Liver (tissue), 8 donors: ENCODE measurements at regions not wholly inside any gene's neighbourhood (a gene's known extent, or its start where the extent isn't known, plus 50 kb on each side); places are given as distances from the start of the nearest gene placed in this dataset.

Experiments used
- DNase-seq: peaks from one replicate; pipeline ENCODE4 v3.0.0-alpha.2; 2017; ENCODE audit warnings: low spot score
- H3K27ac ChIP-seq, 2 donors: one replicate each; pipeline ENCODE4 v1.7.0; 2013; ENCODE audit warnings: inconsistent platforms in 2 of 2, low read length in 2 of 2, control low read depth in 1 of 2, low read depth in 1 of 2, mild to moderate bottlenecking in 1 of 2
- H3K27me3 ChIP-seq, 4 donors: one replicate each; pipeline versions ENCODE4 v1.6.1 to v1.7.0; 2013; ENCODE audit warnings: low read length in 3 of 4, inconsistent platforms in 1 of 4, mild to moderate bottlenecking in 1 of 4, moderate library complexity in 1 of 4; ENCODE audit not compliant: control insufficient read depth in 4 of 4, insufficient read depth in 4 of 4
- H3K36me3 ChIP-seq, 4 donors: one replicate each; pipeline versions ENCODE4 v1.6.1 to v1.7.0; 2013; ENCODE audit warnings: low read length in 3 of 4, mild to moderate bottlenecking in 3 of 4, low read depth in 1 of 4, moderate library complexity in 1 of 4; ENCODE audit not compliant: control insufficient read depth in 4 of 4, insufficient read depth in 3 of 4
- H3K4me1 ChIP-seq, 4 donors: one replicate each; pipeline versions ENCODE4 v1.6.1 to v1.7.0; 2013; ENCODE audit warnings: low read length in 3 of 4, mild to moderate bottlenecking in 3 of 4, moderate library complexity in 1 of 4; ENCODE audit not compliant: control insufficient read depth in 4 of 4, insufficient read depth in 4 of 4
- H3K4me3 ChIP-seq, 3 donors: one replicate each; pipeline versions ENCODE4 v1.6.1 to v1.7.0; 2013; ENCODE audit warnings: low read length in 3 of 3, control low read depth in 1 of 3, low read depth in 1 of 3, mild to moderate bottlenecking in 1 of 3
- H3K9ac ChIP-seq, 2 donors: one replicate each; pipeline ENCODE4 v1.7.0; 2013; ENCODE audit warnings: low read length in 2 of 2, mild to moderate bottlenecking in 2 of 2, moderate library complexity in 2 of 2, control low read depth in 1 of 2, low read depth in 1 of 2
- H3K9me3 ChIP-seq, 4 donors: one replicate each; pipeline versions ENCODE4 v1.6.1 to v1.7.0; 2013; ENCODE audit warnings: low read length in 3 of 4; ENCODE audit not compliant: control insufficient read depth in 4 of 4
- ATF3 ChIP-seq: IDR thresholded peaks from 2 replicates; pipeline ENCODE4 v1.6.1; 2016; ENCODE audit warnings: antibody characterized with exemption
- CTCF ChIP-seq: fragments of 150-350 bp; IDR thresholded peaks from 2 replicates; pipeline ENCODE4 v1.5.1; 2017; ENCODE audit warnings: improper control_type of control experiment, low read depth, low read length; ENCODE audit not compliant: missing input control
- EGR1 ChIP-seq, 2 donors: IDR thresholded peaks; 2 replicates each; pipeline ENCODE4 v1.6.1; 2016 to 2018; ENCODE audit warnings: antibody characterized with exemption in 2 of 2, low read depth in 2 of 2
- FOXA1 ChIP-seq: IDR thresholded peaks from 2 replicates; pipeline ENCODE4 v1.6.1; 2016; ENCODE audit warnings: antibody characterized with exemption
- FOXA2 ChIP-seq: IDR thresholded peaks from 2 replicates; pipeline ENCODE4 v1.6.1; 2016; ENCODE audit warnings: antibody characterized with exemption
- GABPA ChIP-seq, 2 donors: IDR thresholded peaks in 1 of 2; conservative IDR thresholded peaks in 1 of 2; 2 replicates each; pipeline ENCODE4 v1.6.1; 2016; ENCODE audit warnings: antibody characterized with exemption in 2 of 2, mild to moderate bottlenecking in 1 of 2, moderate library complexity in 1 of 2
- HNF4A ChIP-seq, 2 donors: conservative IDR thresholded peaks; 2 replicates each; pipeline ENCODE4 v1.6.1; 2016; ENCODE audit warnings: antibody characterized with exemption in 2 of 2, mild to moderate bottlenecking in 2 of 2
- JUND ChIP-seq, 2 donors: IDR thresholded peaks; 2 replicates each; pipeline ENCODE4 v1.6.1; 2016; ENCODE audit warnings: antibody characterized with exemption in 2 of 2
- MAX ChIP-seq: IDR thresholded peaks from 2 replicates; pipeline ENCODE4 v1.6.1; 2016; ENCODE audit warnings: antibody characterized with exemption
- NR2F2 ChIP-seq: IDR thresholded peaks from 2 replicates; pipeline ENCODE4 v1.6.1; 2016; ENCODE audit warnings: antibody characterized with exemption
- RAD21 ChIP-seq, 2 donors: IDR thresholded peaks; 2 replicates each; pipeline ENCODE4 v1.6.1; 2016; ENCODE audit warnings: antibody characterized with exemption in 2 of 2, mild to moderate bottlenecking in 2 of 2
- SP1 ChIP-seq: IDR thresholded peaks from 2 replicates; pipeline ENCODE4 v1.6.1; 2018; ENCODE audit warnings: antibody characterized with exemption, mild to moderate bottlenecking
- TAF1 ChIP-seq: conservative IDR thresholded peaks from 2 replicates; pipeline ENCODE4 v1.6.1; 2016; ENCODE audit warnings: antibody characterized with exemption, mild to moderate bottlenecking
- YY1 ChIP-seq: IDR thresholded peaks from 2 replicates; pipeline ENCODE4 v1.6.1; 2016; ENCODE audit warnings: antibody characterized with exemption, mild to moderate bottlenecking
- ZBTB33 ChIP-seq: IDR thresholded peaks from 2 replicates; pipeline ENCODE4 v1.6.1; 2016; ENCODE audit warnings: antibody characterized with exemption
- WGBS: extraction: QIAGEN DNeasy Blood & Tissue Kit; methylation state at CpG from one replicate; pipeline ENCODE4 v1.1.7; 2013; 5-methylcytosine and 5-hydroxymethylcytosine counted together
- TF ChIP-seq, protein P1 (sequence below): IDR thresholded peaks from 2 replicates; pipeline ENCODE4 v1.6.1; 2016; ENCODE audit warnings: antibody characterized with exemption, mild to moderate bottlenecking
- donor health status: healthy.
- donor health status: healthy.
- donor health status: healthy.
- donor health status: healthy.
- donor health status: healthy.

DNA sequence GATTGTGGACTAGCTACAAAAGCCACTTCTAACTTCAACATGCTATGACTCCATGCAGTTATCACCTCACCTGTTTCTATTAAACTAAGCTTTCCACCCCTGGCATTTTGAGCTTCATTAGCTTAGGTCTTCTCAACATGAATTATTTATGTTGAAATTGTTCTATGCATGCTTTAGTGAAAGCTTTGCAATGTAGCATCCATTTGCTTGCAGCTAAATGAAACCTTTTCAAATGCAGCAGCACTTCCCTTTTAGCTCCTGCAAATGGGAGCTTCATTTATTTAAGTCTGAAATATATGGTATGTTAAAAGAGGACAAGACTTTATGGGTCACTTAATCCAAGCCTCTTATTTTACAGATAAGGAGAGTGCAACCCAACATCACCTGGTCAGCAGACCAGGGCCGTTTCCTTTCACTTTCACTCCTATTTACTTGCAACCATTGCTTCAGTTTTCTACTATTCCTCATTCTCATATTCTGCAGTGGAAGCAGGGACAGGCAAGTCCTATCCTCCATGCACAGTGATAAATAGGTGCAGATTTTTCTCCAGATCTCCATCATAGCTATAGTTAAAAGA, 56.4 kb upstream of the SAMSN1 start:
- Histone ChIP-seq H3K9me3 (peaks cover 0 to 1% (median 0%) of the 10 kb centered on the region in 4 donors), H3K4me3 (no peak overlapping the region), H3K9ac (no peak overlapping the region), H3K36me3 (no peaks in the 10 kb centered on the region), H3K27me3 (no peaks in the 10 kb centered on the region), H3K27ac (no peak overlapping the region), H3K4me1 (peaks cover 0 to 2% (median 0%) of the 10 kb centered on the region in 4 donors)
- TF ChIP-seq ATF3, result no peak
- no peak for TF ChIP-seq EGR1 (IDR thresholded peaks at IDR 0.05; ENCODE audit: low read depth in 2 of 2)
- TF ChIP-seq HNF4A (conservative IDR thresholded peaks at IDR 0.05), result no peak
- TF ChIP-seq FOXA1, result no peak
- no peak for TF ChIP-seq YY1
- no peak for TF ChIP-seq FOXA2
- TF ChIP-seq JUND (IDR thresholded peaks at IDR 0.05), result no peak
- TF ChIP-seq ZBTB33, result no peak
- no peak for TF ChIP-seq TAF1
- TF ChIP-seq, protein P1, sequence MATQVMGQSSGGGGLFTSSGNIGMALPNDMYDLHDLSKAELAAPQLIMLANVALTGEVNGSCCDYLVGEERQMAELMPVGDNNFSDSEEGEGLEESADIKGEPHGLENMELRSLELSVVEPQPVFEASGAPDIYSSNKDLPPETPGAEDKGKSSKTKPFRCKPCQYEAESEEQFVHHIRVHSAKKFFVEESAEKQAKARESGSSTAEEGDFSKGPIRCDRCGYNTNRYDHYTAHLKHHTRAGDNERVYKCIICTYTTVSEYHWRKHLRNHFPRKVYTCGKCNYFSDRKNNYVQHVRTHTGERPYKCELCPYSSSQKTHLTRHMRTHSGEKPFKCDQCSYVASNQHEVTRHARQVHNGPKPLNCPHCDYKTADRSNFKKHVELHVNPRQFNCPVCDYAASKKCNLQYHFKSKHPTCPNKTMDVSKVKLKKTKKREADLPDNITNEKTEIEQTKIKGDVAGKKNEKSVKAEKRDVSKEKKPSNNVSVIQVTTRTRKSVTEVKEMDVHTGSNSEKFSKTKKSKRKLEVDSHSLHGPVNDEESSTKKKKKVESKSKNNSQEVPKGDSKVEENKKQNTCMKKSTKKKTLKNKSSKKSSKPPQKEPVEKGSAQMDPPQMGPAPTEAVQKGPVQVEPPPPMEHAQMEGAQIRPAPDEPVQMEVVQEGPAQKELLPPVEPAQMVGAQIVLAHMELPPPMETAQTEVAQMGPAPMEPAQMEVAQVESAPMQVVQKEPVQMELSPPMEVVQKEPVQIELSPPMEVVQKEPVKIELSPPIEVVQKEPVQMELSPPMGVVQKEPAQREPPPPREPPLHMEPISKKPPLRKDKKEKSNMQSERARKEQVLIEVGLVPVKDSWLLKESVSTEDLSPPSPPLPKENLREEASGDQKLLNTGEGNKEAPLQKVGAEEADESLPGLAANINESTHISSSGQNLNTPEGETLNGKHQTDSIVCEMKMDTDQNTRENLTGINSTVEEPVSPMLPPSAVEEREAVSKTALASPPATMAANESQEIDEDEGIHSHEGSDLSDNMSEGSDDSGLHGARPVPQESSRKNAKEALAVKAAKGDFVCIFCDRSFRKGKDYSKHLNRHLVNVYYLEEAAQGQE, result no peak
- TF ChIP-seq SP1, result no peak
- no peak for TF ChIP-seq RAD21 (IDR thresholded peaks at IDR 0.05)
- TF ChIP-seq MAX, result no peak
- no peak for DNase-seq
- WGBS, result 19% methylated on average over 1 of the region's 1 CpG

GRCh38 chr21:14600569-14601297, 54.6 kb upstream of the SAMSN1 start:
- DNase-seq, result no peak
- Histone ChIP-seq H3K9ac (no peak overlapping the region), H3K36me3 (no peaks in the 10 kb centered on the region), H3K4me1 (peaks cover 0 to 2% (median 0%) of the 10 kb centered on the region in 4 donors), H3K27ac (no peak overlapping the region), H3K27me3 (no peaks in the 10 kb centered on the region), H3K4me3 (no peak overlapping the region), H3K9me3 (peaks cover 0 to 1% (median 0%) of the 10 kb centered on the region in 4 donors)
- WGBS, result 83% methylated on average over 3 of the region's 3 CpGs
- TF ChIP-seq CTCF (no peak), ZBTB33 (no peak), FOXA2 (no peak), RAD21 (IDR thresholded peaks at IDR 0.05) (no peak), TAF1 (no peak), GABPA (IDR thresholded peaks at IDR 0.05 in 1 of 2, conservative IDR thresholded peaks at IDR 0.05 in 1 of 2) (no peak), SP1 (no peak), MAX (no peak), NR2F2 (no peak)
- TF ChIP-seq, protein P1, result no peak
